ENCODE measurements at regions not wholly inside any gene's neighbourhood (a gene's known extent, or its start where the extent isn't known, plus 50 kb on each side); places are given as distances from the start of the nearest gene placed in this dataset.
A peak's percentile ranks its signal among the peaks of the same experiment; 100 is the strongest.

GRCh38 chr10:130486906-130487305 lies 350.7 kb downstream of the GLRX3 start:
- DNase-seq (ENCODE audit: low spot score) = no peak

DNA sequence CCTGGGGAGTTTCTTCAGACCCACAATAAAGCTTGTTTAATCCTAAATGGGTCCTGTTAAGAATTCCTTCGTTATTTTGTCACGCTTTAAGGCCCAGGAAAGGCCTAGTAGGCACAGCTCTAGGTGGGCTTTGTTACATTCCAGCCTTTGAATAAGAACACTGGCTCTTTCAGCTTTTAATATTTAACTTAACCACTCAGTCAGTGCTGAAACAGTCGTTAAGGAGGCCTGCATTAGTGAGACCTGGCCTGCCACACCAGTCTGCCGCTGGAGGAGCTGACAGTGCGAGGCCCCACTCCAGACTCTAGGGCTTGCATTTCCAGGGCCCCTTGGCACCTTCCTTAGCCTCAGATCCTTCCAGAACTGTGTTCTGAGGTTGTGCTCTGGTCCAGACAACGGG lies 351.4 kb downstream of the GLRX3 start:
- DNase-seq (ENCODE audit: low spot score) = no peak

DNA sequence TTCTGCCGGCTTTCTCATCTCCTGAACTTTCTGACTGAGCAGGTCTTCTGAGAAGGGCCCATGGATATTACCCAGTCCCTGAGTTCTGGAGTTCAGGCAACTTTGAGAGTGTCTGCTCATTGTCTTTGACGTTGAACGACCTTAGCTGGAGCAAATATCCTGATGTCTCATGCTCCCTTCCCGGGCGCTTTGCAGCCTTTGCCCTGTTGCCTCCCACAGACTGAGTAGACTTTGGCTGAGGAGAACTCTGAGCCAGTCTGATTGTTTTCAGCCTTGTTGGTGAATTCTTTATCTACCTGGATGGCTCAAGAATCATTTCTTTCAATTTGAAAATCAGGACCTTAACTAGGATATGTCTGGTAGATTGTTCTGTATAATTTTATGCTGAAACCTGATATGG lies 353.7 kb downstream of the GLRX3 start:
- DNase-seq (ENCODE audit: low spot score) = no peak

DNA sequence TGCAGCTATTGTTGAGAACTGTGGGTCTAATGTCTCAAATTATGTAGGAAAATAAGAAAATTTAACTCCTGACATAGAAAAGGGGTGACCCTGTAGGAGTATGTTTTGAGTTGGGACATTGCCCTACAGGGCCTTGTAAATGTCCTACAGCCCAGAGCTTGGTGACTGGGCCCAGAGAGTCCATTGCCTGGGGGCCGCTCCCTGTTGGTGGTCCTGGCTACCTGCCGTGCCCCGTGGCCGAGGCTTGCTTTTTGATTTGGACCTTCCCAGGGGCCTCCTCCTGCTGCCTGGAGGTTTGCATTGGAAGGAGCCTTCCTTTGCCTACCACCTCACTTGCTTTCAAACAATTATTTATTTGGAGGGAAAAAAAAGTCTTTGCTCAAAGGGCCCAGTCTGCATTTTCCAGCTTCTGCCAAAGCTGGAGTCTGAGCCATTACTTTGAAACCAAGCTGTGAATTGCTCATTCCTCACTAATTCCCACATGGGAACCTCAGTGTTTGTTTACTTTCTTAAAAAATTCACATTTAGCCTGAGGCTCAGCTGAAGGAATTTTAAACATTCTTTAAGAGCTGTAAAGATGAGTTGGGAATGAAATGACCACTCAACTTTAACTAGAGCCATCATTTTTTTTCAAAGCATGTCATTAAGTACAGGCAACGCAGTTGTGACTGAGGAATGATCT lies 355.0 kb downstream of the GLRX3 start:
- DNase-seq (ENCODE audit: low spot score) = no peak

DNA sequence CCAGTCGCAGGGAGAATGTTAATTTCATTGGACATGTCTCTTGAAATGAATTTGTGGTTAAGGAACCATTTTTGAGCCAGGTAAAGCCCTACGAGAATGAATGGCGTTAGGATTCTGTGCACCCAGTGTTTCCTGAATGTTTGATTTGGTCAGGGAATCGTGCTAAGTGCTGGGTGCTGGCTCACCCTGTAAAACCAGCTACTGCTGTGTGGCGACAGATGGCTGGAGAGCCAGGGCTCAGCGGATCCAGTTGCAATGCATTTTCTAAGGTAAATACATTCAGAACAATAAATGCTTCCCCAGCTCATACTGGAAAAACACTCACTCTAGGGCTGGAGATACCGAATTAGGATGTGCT lies 355.5 kb downstream of the GLRX3 start:
- DNase-seq (ENCODE audit: low spot score) = no peak

DNA sequence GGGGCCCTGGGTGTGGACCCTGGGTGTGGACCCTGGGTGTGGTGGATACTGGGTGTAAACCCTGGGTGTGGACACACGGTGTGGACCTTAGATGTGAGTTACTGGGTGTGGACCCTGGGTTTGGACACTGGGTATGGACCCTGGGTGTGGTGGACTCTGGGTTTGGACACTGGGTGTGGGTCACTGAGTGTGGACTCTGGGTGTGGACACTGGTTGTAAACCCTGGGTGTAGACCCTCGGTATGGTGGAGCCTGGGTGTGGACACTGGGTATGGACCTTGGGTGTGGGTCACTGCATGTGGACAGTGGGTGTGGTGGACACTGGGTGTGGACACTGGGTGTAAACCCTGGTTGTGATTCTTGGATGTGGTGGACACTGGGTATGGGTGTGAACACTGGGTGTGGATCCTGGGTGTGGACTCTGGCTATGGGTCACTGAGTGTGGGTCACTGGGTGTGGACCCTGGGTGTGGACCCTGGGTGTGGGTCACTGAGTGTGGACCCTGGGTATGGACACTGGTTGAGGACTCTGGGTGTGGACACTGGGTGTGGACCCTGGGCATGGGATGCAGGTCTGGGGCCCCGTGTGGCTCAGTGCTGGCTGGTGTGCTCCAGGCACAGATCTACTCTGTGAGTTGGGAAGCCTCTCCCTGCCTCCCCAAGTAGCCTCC lies 356.2 kb downstream of the GLRX3 start:
- no peak for DNase-seq (ENCODE audit: low spot score)

DNA sequence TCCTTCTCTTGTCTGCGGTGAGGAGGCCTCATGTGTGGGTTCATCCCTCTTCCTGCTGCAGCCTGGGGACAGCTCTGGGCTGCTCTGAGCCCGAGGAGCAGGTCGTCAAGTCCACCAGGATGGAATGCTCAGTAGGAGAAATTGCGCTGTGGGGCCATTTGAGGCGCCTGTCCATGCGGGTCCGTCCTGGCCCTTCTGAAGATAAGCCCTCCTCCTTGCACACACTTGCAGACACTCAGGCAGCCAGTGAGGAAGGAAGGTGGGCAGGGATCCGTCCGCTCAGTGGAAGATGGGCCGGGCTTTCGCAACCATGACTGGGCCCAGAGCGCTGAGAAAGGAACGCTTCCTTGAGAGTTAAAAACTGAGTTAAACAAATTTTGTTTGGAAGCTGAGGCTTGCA lies 356.8 kb downstream of the GLRX3 start:
- DNase-seq (ENCODE audit: low spot score) = no peak

GRCh38 chr10:130493446-130494145 lies 357.4 kb downstream of the GLRX3 start:
- no peak for DNase-seq (ENCODE audit: low spot score)

DNA sequence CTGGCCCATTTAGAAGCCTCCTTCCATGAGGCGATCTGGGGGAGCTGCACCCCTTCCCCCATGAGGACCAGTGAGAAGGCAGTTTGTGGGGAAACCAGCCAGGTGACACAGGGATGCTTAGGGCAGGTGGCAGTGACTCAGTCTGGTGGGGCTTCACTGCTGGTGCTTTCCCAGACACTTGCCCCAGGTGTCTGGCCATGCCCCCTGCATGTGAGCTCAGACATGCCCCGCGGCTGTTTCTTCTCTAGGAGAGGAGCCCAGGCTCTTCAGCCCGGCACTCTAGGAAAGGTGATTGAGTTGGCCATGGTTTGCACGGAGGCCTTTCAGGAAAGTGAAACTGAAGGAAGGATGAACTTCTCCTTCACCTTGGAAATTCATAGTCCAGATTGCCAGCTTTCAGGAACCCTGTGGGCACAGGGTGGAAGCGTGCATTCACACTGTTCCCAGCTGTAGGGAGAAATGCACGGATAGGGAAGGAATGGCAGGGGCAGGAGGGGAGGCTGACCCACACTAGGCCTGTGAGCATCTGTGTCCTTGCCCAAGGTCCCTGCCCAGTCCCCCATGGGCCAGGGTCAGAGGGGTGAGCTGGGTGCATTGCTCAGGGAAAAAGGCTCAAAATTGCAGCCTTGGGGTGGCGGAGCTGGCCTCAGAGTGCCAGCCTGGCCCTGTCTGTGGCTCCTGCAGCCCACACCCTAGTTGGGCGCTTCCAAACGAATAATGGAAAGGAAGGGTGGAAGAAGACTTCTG lies 359.1 kb downstream of the GLRX3 start:
- no peak for DNase-seq (ENCODE audit: low spot score)

- peak; percentile 29 for DNase-seq (ENCODE audit: low spot score)
Measured at GRCh38 chr10:130495891-130496636, 359.9 kb downstream of the GLRX3 start.

DNA sequence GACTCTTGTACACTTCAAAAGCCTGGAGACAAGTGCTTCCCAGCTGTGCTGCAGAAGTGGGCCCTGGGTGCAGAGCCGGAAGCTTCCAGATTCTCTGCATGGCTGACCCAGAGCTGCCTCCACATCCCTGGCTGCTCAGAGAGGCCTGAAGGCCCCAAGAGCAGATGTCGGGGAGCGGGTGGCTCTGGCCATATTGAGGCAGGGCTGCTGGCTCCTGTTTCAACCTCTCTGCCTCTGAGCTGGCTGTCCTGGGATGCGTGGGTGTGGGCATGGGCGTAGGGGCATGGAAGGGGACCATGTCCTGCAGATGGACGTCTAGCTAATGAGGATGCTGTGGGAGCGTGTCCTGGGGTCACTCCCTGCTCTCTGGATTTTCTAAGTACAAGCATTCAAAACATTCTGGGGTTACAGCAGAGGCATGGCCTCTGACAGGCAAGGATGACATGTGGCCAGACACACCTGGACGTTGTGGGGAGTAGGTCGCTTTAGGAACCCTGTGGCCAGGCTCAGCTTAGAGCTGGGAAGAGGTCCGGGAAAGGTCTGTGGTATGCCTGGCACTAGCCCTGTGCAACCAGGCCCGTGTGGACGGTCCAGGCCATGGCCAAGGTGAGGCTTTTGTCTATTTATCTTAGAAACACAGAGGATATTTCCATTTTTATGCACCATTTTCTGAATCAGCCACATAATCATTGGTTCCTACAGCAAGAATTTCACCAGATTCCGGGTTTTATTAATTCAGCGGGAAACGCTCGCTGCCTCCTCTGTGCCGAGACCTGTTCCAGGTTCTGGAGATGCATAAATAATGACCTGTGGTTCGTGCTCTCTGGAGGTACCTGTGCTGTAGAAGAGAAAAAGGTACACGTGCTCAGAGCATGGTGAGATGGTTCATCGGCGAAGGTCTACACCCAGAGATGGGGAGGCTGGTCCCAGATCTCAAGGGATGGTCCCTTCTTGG lies 361.1 kb downstream of the GLRX3 start:
- DNase-seq (ENCODE audit: low spot score) = no peak

DNA sequence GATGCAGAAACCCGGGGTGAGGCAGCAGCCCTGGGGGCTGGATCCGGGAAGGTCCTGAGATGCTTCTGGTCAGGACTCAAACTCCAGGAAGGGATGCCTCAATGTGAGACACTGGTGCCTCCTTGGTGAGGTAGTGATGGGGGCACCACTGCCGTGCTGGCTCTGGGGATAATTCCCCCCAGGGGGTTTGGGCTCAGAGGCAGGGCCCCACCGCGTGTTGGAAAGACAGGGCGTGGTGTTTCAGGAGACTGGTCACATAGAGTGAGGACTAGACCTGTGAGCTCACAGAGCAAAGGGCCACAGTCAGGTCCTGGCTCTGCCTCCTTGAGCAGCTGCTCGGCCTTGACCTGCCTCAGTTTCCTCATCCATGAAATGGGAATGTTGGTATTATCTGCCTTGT lies 361.9 kb downstream of the GLRX3 start:
- DNase-seq (ENCODE audit: low spot score) = no peak

DNA sequence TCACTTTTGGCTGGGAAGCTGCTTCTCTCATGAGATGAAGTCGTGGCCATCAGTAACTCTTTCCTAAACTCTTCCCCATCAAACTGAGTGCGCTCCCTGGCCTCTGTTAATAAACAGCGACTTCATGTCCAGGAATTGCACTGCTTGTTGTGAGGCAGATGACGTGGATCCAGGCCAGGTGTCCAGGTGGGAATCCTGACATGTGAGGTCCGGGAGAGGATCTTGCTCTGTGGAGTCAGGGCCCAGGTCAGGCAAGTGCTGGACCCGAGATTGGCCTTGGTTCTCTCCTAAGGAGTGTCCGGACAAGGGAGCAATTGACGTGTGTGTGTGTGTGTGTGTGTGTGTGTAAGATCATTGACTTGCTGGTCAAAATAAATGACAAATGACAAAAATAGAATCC lies 362.7 kb downstream of the GLRX3 start:
- DNase-seq (ENCODE audit: low spot score) = no peak

DNA sequence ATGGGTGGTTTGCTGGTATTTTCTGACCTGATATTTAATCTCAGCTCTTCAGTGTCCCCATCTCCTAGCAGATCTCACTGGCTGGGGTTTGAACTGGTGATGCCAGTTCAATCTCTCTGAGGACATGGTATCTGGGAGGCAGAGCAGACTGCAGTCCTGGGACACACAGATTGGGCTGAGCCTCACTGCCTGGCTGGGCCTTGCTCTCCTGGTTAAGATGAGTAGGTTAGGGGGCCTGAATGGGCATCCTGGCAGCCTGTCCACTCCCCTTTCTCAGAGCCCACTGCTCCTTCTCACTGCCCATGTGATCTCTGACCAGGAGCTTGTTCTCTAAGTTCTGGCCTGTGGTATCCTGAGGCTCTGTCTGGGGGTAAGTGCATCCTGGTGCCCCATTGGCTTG lies 363.4 kb downstream of the GLRX3 start:
- DNase-seq (ENCODE audit: low spot score) = no peak

- DNase-seq (ENCODE audit: low spot score) = no peak
Measured at GRCh38 chr10:130500261-130501000, 364.2 kb downstream of the GLRX3 start.

DNA sequence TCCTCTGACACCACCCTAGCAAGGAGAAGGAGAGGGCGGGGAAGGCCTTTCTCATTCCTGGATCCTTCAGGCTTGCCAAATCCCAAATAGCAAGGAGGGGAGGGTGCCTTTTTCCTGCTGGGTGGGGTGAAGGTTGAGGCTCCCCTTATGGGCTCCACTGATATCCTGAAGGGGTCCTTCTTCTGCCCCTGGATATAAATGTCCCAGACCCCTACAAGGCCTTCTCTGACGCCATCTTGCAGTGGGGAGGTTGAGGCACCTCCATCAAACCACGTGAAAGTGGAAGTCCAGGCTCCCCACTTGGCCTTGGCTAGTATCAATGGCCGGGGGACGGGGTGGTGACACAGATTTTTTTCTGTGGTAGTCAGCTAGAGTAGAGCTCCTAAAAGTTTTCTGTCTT lies 371.3 kb downstream of the GLRX3 start:
- no peak for DNase-seq (ENCODE audit: low spot score)

GRCh38 chr10:130509881-130510689 lies 373.9 kb downstream of the GLRX3 start:
- DNase-seq (ENCODE audit: low spot score) = no peak

DNA sequence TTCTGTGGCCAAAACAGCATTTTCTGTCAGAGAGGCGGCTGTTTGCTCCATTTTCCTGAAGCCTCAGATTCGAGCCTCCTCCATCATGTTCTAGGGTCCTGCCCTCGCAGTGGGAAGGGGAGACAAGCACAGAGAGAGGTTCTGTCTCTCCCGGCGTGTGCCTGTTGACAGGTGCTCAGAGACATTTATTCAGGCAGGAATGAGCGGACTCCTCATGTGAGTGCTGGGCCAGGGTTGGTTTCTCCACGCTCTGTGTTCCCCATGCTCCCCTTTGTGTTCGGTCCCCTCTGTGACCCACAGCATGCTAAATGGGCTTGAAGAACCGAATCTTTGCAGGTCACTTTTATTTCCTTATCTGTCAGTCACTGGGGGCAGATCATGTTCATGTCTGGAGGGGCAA lies 374.6 kb downstream of the GLRX3 start:
- no peak for DNase-seq (ENCODE audit: low spot score)

DNA sequence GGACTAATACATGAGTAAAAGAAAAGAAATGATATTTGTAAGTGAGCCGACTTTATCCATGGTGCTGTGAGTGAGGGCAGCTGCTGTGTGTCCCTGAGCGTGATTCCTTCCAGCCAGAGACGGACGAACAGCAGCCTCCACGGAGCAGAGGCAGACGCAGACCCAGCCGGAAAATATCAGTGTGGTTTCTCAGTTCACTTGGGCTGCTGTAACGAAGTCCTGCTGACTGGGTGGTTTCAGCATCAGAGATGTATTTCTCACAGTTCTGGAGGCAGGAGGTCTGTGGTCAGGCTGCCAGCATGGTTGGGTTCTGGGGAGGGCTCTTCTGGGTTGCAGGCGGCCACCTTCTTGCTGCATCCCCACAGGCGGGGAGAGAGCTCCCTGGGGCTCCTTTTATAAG lies 375.6 kb downstream of the GLRX3 start:
- DNase-seq (ENCODE audit: low spot score) = no peak
